ENCODE measurements at regions not wholly inside any gene's neighbourhood (a gene's known extent, or its start where the extent isn't known, plus 50 kb on each side); places are given as distances from the start of the nearest gene placed in this dataset.

DNA sequence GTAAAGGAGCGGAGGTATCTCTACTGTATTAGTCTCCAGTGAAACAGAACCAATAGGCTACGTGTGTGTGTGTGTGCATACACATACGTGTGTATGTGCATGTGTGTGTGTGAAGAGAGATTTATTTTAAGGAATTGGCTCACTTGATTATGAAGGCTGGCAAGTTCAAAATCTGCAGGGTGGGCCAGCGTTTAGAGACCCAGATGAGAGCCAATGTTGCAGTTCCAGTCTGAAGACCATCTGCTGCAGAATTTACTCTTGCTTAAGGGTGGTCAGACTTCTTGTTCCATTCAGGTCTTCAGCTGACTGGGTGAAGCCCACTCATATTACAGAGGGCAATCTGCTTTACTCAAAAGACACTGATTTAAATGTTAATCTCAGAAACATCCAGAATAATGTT lies 119.2 kb downstream of the FGF18 start:
- Histone ChIP-seq H3K27ac (ENCODE audit: low read length) (no peak overlapping the region), H3K27me3 (ENCODE audit: insufficient read depth, low read depth, low read length) (no peaks in the 10 kb centered on the region), H3K36me3 (ENCODE audit: insufficient read depth, low read length) (no peaks in the 10 kb centered on the region), H3K9me3 (ENCODE audit: low read length) (no peaks in the 10 kb centered on the region), H3K4me2 (ENCODE audit: low read length) (no peak overlapping the region), H3K79me2 (replicated peaks; ENCODE audit: insufficient read depth, low read length) (no peaks in the 10 kb centered on the region), H3K4me3 (ENCODE audit: low read length) (no peak overlapping the region), H2AFZ (ENCODE audit: low read depth, low read length) (no peak overlapping the region), H4K20me1 (ENCODE audit: insufficient read depth) (no peaks in the 10 kb centered on the region), H3K9ac (ENCODE audit: low read length) (no peak overlapping the region), H3K9me2 (ENCODE audit: insufficient read depth, low read length) (no peaks in the 10 kb centered on the region), H3F3A (ENCODE audit: insufficient read depth, low read length, poor library complexity, severe bottlenecking) (no peaks in the 10 kb centered on the region)
- TF ChIP-seq POLR2AphosphoS5 (IDR thresholded peaks at IDR 0.05), result no peak
- no peak for TF ChIP-seq EZH2 (IDR thresholded peaks at IDR 0.05; ENCODE audit: borderline replicate concordance, insufficient read depth, low read length, poor library complexity, severe bottlenecking)
- TF ChIP-seq RAD21 (conservative IDR thresholded peaks at IDR 0.05), result no peak
- no peak for TF ChIP-seq CTCF (IDR thresholded peaks at IDR 0.05; ENCODE audit: poor library complexity, severe bottlenecking)
- TF ChIP-seq TAF1 (IDR thresholded peaks at IDR 0.05; ENCODE audit: low read depth), result no peak
- TF ChIP-seq REST (IDR thresholded peaks at IDR 0.05; ENCODE audit: borderline replicate concordance), result no peak
- TF ChIP-seq MXI1 (conservative IDR thresholded peaks at IDR 0.05; ENCODE audit: poor library complexity, severe bottlenecking), result no peak
- no peak for TF ChIP-seq EP300 (conservative IDR thresholded peaks at IDR 0.05; ENCODE audit: poor library complexity, severe bottlenecking)
- no peak for TF ChIP-seq SMC3 (conservative IDR thresholded peaks at IDR 0.05; ENCODE audit: poor library complexity)

DNA sequence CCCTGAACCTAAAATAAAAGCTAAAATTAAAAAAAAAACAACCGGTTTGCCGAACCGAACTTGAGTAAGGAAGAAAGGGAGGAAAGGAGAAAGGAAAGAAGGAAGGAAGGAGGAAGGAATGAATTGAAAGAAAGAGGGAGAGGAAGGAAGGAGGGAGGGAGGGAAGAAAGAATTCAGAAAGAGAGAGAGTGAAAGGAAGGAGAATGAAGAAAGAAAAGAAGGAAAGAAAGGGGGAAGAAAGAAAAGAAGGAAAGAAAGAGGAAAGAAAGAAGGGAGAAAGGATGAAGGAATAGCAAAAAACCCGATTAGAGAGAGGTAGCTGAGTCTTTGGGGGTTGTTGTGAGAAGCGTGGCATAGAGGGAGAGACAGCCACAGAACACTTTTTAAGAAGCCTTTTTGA lies 121.4 kb downstream of the FGF18 start:
- Histone ChIP-seq H4K20me1 (ENCODE audit: insufficient read depth) (no peaks in the 10 kb centered on the region), H3K79me2 (replicated peaks; ENCODE audit: insufficient read depth, low read length) (no peaks in the 10 kb centered on the region), H3K9me3 (ENCODE audit: low read length) (no peaks in the 10 kb centered on the region), H2AFZ (ENCODE audit: low read depth, low read length) (no peak overlapping the region), H3K27me3 (ENCODE audit: insufficient read depth, low read depth, low read length) (no peaks in the 10 kb centered on the region), H3F3A (ENCODE audit: insufficient read depth, low read length, poor library complexity, severe bottlenecking) (no peaks in the 10 kb centered on the region), H3K9ac (ENCODE audit: low read length) (no peak overlapping the region), H3K9me2 (ENCODE audit: insufficient read depth, low read length) (no peaks in the 10 kb centered on the region), H3K27ac (ENCODE audit: low read length) (no peak overlapping the region), H3K4me3 (ENCODE audit: low read length) (no peak overlapping the region), H3K4me2 (ENCODE audit: low read length) (no peak overlapping the region), H3K36me3 (ENCODE audit: insufficient read depth, low read length) (no peaks in the 10 kb centered on the region)
- no peak for TF ChIP-seq MXI1 (conservative IDR thresholded peaks at IDR 0.05; ENCODE audit: poor library complexity, severe bottlenecking)
- no peak for TF ChIP-seq RAD21 (conservative IDR thresholded peaks at IDR 0.05)
- no peak for TF ChIP-seq EZH2 (IDR thresholded peaks at IDR 0.05; ENCODE audit: borderline replicate concordance, insufficient read depth, low read length, poor library complexity, severe bottlenecking)
- no peak for TF ChIP-seq TAF1 (IDR thresholded peaks at IDR 0.05; ENCODE audit: low read depth)
- TF ChIP-seq POLR2AphosphoS5 (IDR thresholded peaks at IDR 0.05), result no peak
- no peak for TF ChIP-seq SMC3 (conservative IDR thresholded peaks at IDR 0.05; ENCODE audit: poor library complexity)
- TF ChIP-seq REST (IDR thresholded peaks at IDR 0.05; ENCODE audit: borderline replicate concordance), result no peak
- TF ChIP-seq EP300 (conservative IDR thresholded peaks at IDR 0.05; ENCODE audit: poor library complexity, severe bottlenecking), result no peak
- TF ChIP-seq CTCF (IDR thresholded peaks at IDR 0.05; ENCODE audit: poor library complexity, severe bottlenecking), result no peak

Measured in neural cell (in vitro differentiated cells).